ENCODE measurements at regions not wholly inside any gene's neighbourhood (a gene's known extent, or its start where the extent isn't known, plus 50 kb on each side); places are given as distances from the start of the nearest gene placed in this dataset.
A peak's percentile ranks its signal among the peaks of the same experiment; 100 is the strongest.

GRCh38 chr4:180973894-180974293 is 1269.3 kb upstream of the TENM3 start:
- Histone ChIP-seq H3K4ac (ENCODE audit: low read depth, low read length) (no peak overlapping the region), H3K23ac (ENCODE audit: low read length) (no peak overlapping the region), H2BK120ac (ENCODE audit: low read depth, low read length) (no peak overlapping the region), H2AK5ac (ENCODE audit: low read length) (no peak overlapping the region), H3K27me3 (ENCODE audit: insufficient read depth, low read length, poor library complexity) (no peaks in the 10 kb centered on the region), H3K9ac (ENCODE audit: low read length) (no peak overlapping the region), H4K8ac (ENCODE audit: low read depth, low read length) (no peak overlapping the region), H3K4me2 (ENCODE audit: low read length) (no peak overlapping the region), H3K4me1 (ENCODE audit: control insufficient read depth, low read depth, low read length) (no peaks in the 10 kb centered on the region), H3K18ac (ENCODE audit: low read length) (no peak overlapping the region), H3K56ac (ENCODE audit: low read length) (no peak overlapping the region), H3K36me3 (ENCODE audit: control insufficient read depth, insufficient read depth, low read length) (no peaks in the 10 kb centered on the region), H2BK5ac (ENCODE audit: low read length) (no peak overlapping the region), H4K5ac (ENCODE audit: low read length) (no peak overlapping the region), H3K79me1 (ENCODE audit: low read length) (no peaks in the 10 kb centered on the region), H3K27ac (ENCODE audit: low read depth, low read length) (no peak overlapping the region), H2BK15ac (replicated peaks; ENCODE audit: low read depth) (no peak overlapping the region), H3K4me3 (ENCODE audit: low read length) (no peak overlapping the region), H3K79me2 (ENCODE audit: control insufficient read depth, insufficient read depth, low read length) (no peaks in the 10 kb centered on the region)
- no peak for DNase-seq
- no CpG with 5 or more reads among the region's 4 CpGs for WGBS (ENCODE audit: extremely low coverage, insufficient coverage, low lambda C conversion rate)

DNA sequence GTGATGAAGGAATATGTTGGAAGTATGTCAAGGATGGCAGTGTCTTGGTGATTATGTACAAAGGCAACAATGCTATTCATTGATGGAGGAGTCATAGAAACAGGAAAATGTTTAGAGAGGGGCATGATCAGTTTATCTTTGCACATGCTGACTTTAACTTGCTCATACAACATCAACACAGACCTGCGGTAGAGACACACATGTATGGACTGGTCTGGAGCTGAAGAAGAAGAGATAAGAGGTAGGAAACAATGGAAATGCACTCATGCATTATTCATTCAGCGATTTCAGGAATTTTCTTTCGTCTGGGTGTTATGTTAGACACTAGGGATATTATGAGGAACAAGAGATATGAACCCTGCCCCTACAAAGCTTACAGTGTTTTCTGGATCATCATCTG is 1252.3 kb upstream of the TENM3 start:
- no peak for DNase-seq
- H4K8ac ChIP-seq (ENCODE audit: low read depth, low read length): no peak overlapping the region
- H3K9ac ChIP-seq (ENCODE audit: low read length): no peak overlapping the region
- H3K4me1 ChIP-seq (ENCODE audit: control insufficient read depth, low read depth, low read length): no peaks in the 10 kb centered on the region
- H3K36me3 ChIP-seq (ENCODE audit: control insufficient read depth, insufficient read depth, low read length): no peaks in the 10 kb centered on the region
- WGBS (ENCODE audit: extremely low coverage, insufficient coverage, low lambda C conversion rate): no CpG with 5 or more reads among the region's 3 CpGs
- H3K56ac ChIP-seq (ENCODE audit: low read length): no peak overlapping the region
- no peak overlapping the region for H2BK15ac ChIP-seq (replicated peaks; ENCODE audit: low read depth)
- no peak overlapping the region for H3K4ac ChIP-seq (ENCODE audit: low read depth, low read length)
- no peak overlapping the region for H2BK5ac ChIP-seq (ENCODE audit: low read length)
- no peaks in the 10 kb centered on the region for H3K27me3 ChIP-seq (ENCODE audit: insufficient read depth, low read length, poor library complexity)
- H3K27ac ChIP-seq (ENCODE audit: low read depth, low read length): no peak overlapping the region
- H3K79me2 ChIP-seq (ENCODE audit: control insufficient read depth, insufficient read depth, low read length): no peaks in the 10 kb centered on the region
- H3K79me1 ChIP-seq (ENCODE audit: low read length): no peaks in the 10 kb centered on the region
- no peak overlapping the region for H2BK120ac ChIP-seq (ENCODE audit: low read depth, low read length)
- H3K23ac ChIP-seq (ENCODE audit: low read length): no peak overlapping the region
- no peak overlapping the region for H2AK5ac ChIP-seq (ENCODE audit: low read length)
- no peak overlapping the region for H3K4me3 ChIP-seq (ENCODE audit: low read length)
- no peak overlapping the region for H3K4me2 ChIP-seq (ENCODE audit: low read length)
- no peak overlapping the region for H4K5ac ChIP-seq (ENCODE audit: low read length)
- H3K18ac ChIP-seq (ENCODE audit: low read length): no peak overlapping the region

DNA sequence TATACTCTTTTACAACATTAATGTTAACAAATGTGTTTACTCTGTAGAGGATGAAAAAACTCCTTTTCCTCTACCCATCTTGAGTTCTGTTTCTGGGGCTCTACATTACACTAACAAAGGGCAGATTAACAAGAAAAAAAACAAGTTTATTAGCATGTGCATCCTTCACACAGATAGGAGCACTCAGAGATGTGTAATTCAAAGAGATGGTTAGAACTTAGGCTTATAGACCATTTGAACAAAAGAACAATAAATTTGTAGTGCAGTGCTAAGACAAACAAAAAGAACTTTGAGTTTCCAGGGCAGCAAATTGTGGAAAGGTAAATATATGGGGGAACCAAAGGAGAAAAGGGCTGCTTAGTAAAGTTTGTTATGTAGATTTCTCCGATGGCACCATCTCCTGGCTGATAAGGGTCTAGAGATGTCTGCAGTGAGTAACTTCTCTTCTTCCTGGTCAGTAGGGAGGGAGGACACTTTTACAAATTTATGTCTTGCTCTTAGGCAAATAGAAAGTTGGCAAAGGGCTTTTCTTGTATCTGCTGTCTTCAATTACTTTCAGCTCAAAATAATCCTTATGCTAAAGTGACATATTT is 1249.9 kb upstream of the TENM3 start:
- no peak overlapping the region for H3K4me3 ChIP-seq (ENCODE audit: low read length)
- H3K23ac ChIP-seq (ENCODE audit: low read length): no peak overlapping the region
- no peak overlapping the region for H2BK120ac ChIP-seq (ENCODE audit: low read depth, low read length)
- no peaks in the 10 kb centered on the region for H3K79me2 ChIP-seq (ENCODE audit: control insufficient read depth, insufficient read depth, low read length)
- no peak overlapping the region for H4K8ac ChIP-seq (ENCODE audit: low read depth, low read length)
- WGBS (ENCODE audit: extremely low coverage, insufficient coverage, low lambda C conversion rate): no CpG with 5 or more reads among the region's 1 CpG
- no peak overlapping the region for H4K5ac ChIP-seq (ENCODE audit: low read length)
- no peak overlapping the region for H2AK5ac ChIP-seq (ENCODE audit: low read length)
- no peak overlapping the region for H3K4me2 ChIP-seq (ENCODE audit: low read length)
- no peaks in the 10 kb centered on the region for H3K36me3 ChIP-seq (ENCODE audit: control insufficient read depth, insufficient read depth, low read length)
- DNase-seq: peak; percentile 25
- H3K4me1 ChIP-seq (ENCODE audit: control insufficient read depth, low read depth, low read length): no peaks in the 10 kb centered on the region
- no peak overlapping the region for H3K56ac ChIP-seq (ENCODE audit: low read length)
- no peak overlapping the region for H3K27ac ChIP-seq (ENCODE audit: low read depth, low read length)
- H3K4ac ChIP-seq (ENCODE audit: low read depth, low read length): no peak overlapping the region
- H3K79me1 ChIP-seq (ENCODE audit: low read length): no peaks in the 10 kb centered on the region
- H2BK5ac ChIP-seq (ENCODE audit: low read length): no peak overlapping the region
- H3K27me3 ChIP-seq (ENCODE audit: insufficient read depth, low read length, poor library complexity): no peaks in the 10 kb centered on the region
- H2BK15ac ChIP-seq (replicated peaks; ENCODE audit: low read depth): no peak overlapping the region
- no peak overlapping the region for H3K9ac ChIP-seq (ENCODE audit: low read length)
- no peak overlapping the region for H3K18ac ChIP-seq (ENCODE audit: low read length)

- Histone ChIP-seq H3K79me1 (ENCODE audit: low read length) (no peaks in the 10 kb centered on the region), H2BK5ac (ENCODE audit: low read length) (no peak overlapping the region), H3K4me1 (ENCODE audit: control insufficient read depth, low read depth, low read length) (no peaks in the 10 kb centered on the region), H3K27ac (ENCODE audit: low read depth, low read length) (no peak overlapping the region), H3K9ac (ENCODE audit: low read length) (no peak overlapping the region), H4K5ac (ENCODE audit: low read length) (no peak overlapping the region), H2BK120ac (ENCODE audit: low read depth, low read length) (no peak overlapping the region), H3K18ac (ENCODE audit: low read length) (no peak overlapping the region), H2BK15ac (replicated peaks; ENCODE audit: low read depth) (no peak overlapping the region), H3K27me3 (ENCODE audit: insufficient read depth, low read length, poor library complexity) (no peaks in the 10 kb centered on the region), H3K4me2 (ENCODE audit: low read length) (no peak overlapping the region), H3K4ac (ENCODE audit: low read depth, low read length) (no peak overlapping the region), H2AK5ac (ENCODE audit: low read length) (no peak overlapping the region), H3K4me3 (ENCODE audit: low read length) (no peak overlapping the region), H3K23ac (ENCODE audit: low read length) (no peak overlapping the region), H3K79me2 (ENCODE audit: control insufficient read depth, insufficient read depth, low read length) (no peaks in the 10 kb centered on the region), H4K8ac (ENCODE audit: low read depth, low read length) (no peak overlapping the region), H3K56ac (ENCODE audit: low read length) (no peak overlapping the region), H3K36me3 (ENCODE audit: control insufficient read depth, insufficient read depth, low read length) (no peaks in the 10 kb centered on the region)
- no peak for DNase-seq
- no CpG with 5 or more reads among the region's 1 CpG for WGBS (ENCODE audit: extremely low coverage, insufficient coverage, low lambda C conversion rate)
These were observed 1248.5 kb upstream of the TENM3 start for GRCh38 chr4:180994722-180995121.

- WGBS (ENCODE audit: extremely low coverage, insufficient coverage, low lambda C conversion rate): no CpG with 5 or more reads among the region's 2 CpGs
- H2BK15ac ChIP-seq (replicated peaks; ENCODE audit: low read depth): no peak overlapping the region
- no peak overlapping the region for H2BK5ac ChIP-seq (ENCODE audit: low read length)
These were observed 1244.0 kb upstream of the TENM3 start for GRCh38 chr4:180999217-180999616.

DNA sequence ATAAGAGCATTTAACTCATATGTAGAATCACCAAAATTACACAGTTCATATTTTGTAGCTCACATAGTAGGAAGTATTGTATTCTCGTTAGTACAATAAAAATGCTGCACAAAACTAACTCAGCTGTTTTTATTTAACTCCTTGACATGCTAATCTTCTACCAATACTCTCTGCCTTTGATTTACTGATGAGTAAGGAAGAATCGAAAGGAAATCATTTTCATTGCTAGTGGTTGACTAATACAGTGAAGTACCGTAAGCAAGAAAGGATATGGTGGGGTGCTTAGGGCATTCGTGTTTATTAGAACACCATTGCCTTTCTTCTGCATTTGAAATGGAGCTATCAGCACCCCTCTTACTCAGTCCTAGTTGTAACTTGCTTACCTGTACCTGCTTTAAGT is 1239.1 kb upstream of the TENM3 start:
- no peak overlapping the region for H2BK5ac ChIP-seq (ENCODE audit: low read length)
- no CpG with 5 or more reads among the region's 4 CpGs for WGBS (ENCODE audit: extremely low coverage, insufficient coverage, low lambda C conversion rate)
- H3K4me2 ChIP-seq (ENCODE audit: low read length): no peak overlapping the region
- H4K5ac ChIP-seq (ENCODE audit: low read length): no peak overlapping the region
- DNase-seq: no peak
- no peak overlapping the region for H3K18ac ChIP-seq (ENCODE audit: low read length)
- no peak overlapping the region for H3K23ac ChIP-seq (ENCODE audit: low read length)
- H3K4ac ChIP-seq (ENCODE audit: low read depth, low read length): no peak overlapping the region
- no peaks in the 10 kb centered on the region for H3K4me1 ChIP-seq (ENCODE audit: control insufficient read depth, low read depth, low read length)
- H2BK120ac ChIP-seq (ENCODE audit: low read depth, low read length): no peak overlapping the region
- H3K27ac ChIP-seq (ENCODE audit: low read depth, low read length): no peak overlapping the region
- H4K8ac ChIP-seq (ENCODE audit: low read depth, low read length): no peak overlapping the region
- H3K9ac ChIP-seq (ENCODE audit: low read length): no peak overlapping the region
- no peak overlapping the region for H2AK5ac ChIP-seq (ENCODE audit: low read length)
- no peak overlapping the region for H3K4me3 ChIP-seq (ENCODE audit: low read length)
- no peaks in the 10 kb centered on the region for H3K79me2 ChIP-seq (ENCODE audit: control insufficient read depth, insufficient read depth, low read length)
- H3K79me1 ChIP-seq (ENCODE audit: low read length): no peaks in the 10 kb centered on the region
- H3K36me3 ChIP-seq (ENCODE audit: control insufficient read depth, insufficient read depth, low read length): no peaks in the 10 kb centered on the region
- no peak overlapping the region for H3K56ac ChIP-seq (ENCODE audit: low read length)
- no peaks in the 10 kb centered on the region for H3K27me3 ChIP-seq (ENCODE audit: insufficient read depth, low read length, poor library complexity)
- no peak overlapping the region for H2BK15ac ChIP-seq (replicated peaks; ENCODE audit: low read depth)

More at GRCh38 chr4:180999217-180999616, 1244.0 kb upstream of the TENM3 start:
- H3K56ac ChIP-seq (ENCODE audit: low read length): no peak overlapping the region
- no peaks in the 10 kb centered on the region for H3K36me3 ChIP-seq (ENCODE audit: control insufficient read depth, insufficient read depth, low read length)
- H2AK5ac ChIP-seq (ENCODE audit: low read length): no peak overlapping the region
- no peak overlapping the region for H2BK120ac ChIP-seq (ENCODE audit: low read depth, low read length)
- H3K27me3 ChIP-seq (ENCODE audit: insufficient read depth, low read length, poor library complexity): no peaks in the 10 kb centered on the region
- no peak overlapping the region for H3K4ac ChIP-seq (ENCODE audit: low read depth, low read length)
- no peak overlapping the region for H3K18ac ChIP-seq (ENCODE audit: low read length)
- H4K5ac ChIP-seq (ENCODE audit: low read length): no peak overlapping the region
- H3K79me2 ChIP-seq (ENCODE audit: control insufficient read depth, insufficient read depth, low read length): no peaks in the 10 kb centered on the region
- no peaks in the 10 kb centered on the region for H3K4me1 ChIP-seq (ENCODE audit: control insufficient read depth, low read depth, low read length)
- DNase-seq: no peak
- H3K27ac ChIP-seq (ENCODE audit: low read depth, low read length): no peak overlapping the region
- H3K23ac ChIP-seq (ENCODE audit: low read length): no peak overlapping the region
- H3K4me2 ChIP-seq (ENCODE audit: low read length): no peak overlapping the region
- no peak overlapping the region for H4K8ac ChIP-seq (ENCODE audit: low read depth, low read length)
- no peaks in the 10 kb centered on the region for H3K79me1 ChIP-seq (ENCODE audit: low read length)
- no peak overlapping the region for H3K4me3 ChIP-seq (ENCODE audit: low read length)
- no peak overlapping the region for H3K9ac ChIP-seq (ENCODE audit: low read length)

All from mesendoderm (in vitro differentiated cells).